Right lobe of liver (tissue), 4 donors: ENCODE measurements at regions not wholly inside any gene's neighbourhood (a gene's known extent, or its start where the extent isn't known, plus 50 kb on each side); places are given as distances from the start of the nearest gene placed in this dataset.

Experiments
- CTCF ChIP-seq, 4 donors: fragments of 200-600 bp in 3 of 4; fragments of 450-650 bp in 1 of 4; IDR thresholded peaks; one replicate each; pipeline versions ENCODE4 v1.5.1 to v1.8.0; 2016 to 2022; ENCODE audit warnings: antibody characterized with exemption in 4 of 4, mild to moderate bottlenecking in 2 of 4
- POLR2A ChIP-seq: fragments of 450-650 bp; IDR thresholded peaks from one replicate; pipeline ENCODE4 v1.6.1; 2017; ENCODE audit warnings: antibody characterized with exemption, mild to moderate bottlenecking
- donor health status: DM: no; HTN: no; CAD: no.
- donor health status: DM: no; HTN: no; CAD: no.
- donor health status: DM: no; HTN: yes; CAD: no.

GRCh38 chr6:126640921-126641320 is 301.0 kb downstream of the CENPW start:
- no peak for TF ChIP-seq CTCF (IDR thresholded peaks at IDR 0.05)
- TF ChIP-seq POLR2A = no peak
